GM19328 (cell line): ENCODE measurements at regions not wholly inside any gene's neighbourhood (a gene's known extent, or its start where the extent isn't known, plus 50 kb on each side); places are given as distances from the start of the nearest gene placed in this dataset.
"Not testable (repeated sequence)": the region's sequence is repeated elsewhere in the genome, so short reads cannot be mapped to it uniquely, and the experiment has no call there.

Experiments used
- ATAC-seq: cut with Tn5 transposase; IDR thresholded peaks from one replicate; pipeline ENCODE4 v1.9.1; 2021; ENCODE audit warnings: mild to moderate bottlenecking, moderate library complexity; ENCODE audit not compliant: unreplicated experiment

DNA sequence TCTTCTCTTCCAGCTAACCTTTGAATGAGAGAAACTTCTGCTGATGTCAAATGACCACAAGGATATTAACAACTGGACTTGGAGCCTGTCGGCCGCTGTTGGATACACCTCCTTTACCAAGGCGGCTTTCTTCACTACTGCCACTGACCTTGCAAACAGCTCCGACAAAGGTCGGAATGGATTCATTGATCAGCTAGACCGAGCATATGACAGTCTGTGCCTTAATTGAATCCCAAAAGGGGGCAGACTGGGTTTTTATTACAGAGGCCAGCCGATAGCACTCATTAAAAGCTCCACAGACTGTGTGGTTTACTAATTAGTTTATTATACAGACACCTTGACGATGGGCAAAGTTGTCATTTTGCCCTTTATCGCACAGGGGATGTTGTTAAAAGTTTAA, 394.5 kb downstream of the RERGL start:
- ATAC-seq: no peak

DNA sequence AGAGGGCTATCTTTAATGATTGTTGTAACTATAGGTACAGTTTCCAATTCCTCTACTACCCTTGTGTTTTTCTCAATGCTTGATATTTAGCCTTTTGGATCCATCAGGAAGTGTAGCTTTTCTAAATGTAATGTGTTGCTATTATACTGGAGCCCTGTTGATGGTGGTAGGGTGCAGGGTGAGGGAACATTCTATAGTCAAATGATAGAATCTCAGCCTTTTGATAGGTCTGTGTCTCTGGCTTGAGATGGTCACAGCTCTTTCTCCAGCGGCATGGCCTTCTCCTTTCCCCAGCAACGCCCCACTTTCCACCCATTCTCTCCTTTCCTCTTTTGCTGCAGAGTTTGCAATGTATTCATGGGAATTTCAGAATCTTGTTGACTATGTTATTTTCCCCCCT, 398.6 kb downstream of the RERGL start:
- no peak for ATAC-seq

- ATAC-seq: no peak
These were observed 409.8 kb downstream of the RERGL start for GRCh38 chr12:17680220-17680619.

DNA sequence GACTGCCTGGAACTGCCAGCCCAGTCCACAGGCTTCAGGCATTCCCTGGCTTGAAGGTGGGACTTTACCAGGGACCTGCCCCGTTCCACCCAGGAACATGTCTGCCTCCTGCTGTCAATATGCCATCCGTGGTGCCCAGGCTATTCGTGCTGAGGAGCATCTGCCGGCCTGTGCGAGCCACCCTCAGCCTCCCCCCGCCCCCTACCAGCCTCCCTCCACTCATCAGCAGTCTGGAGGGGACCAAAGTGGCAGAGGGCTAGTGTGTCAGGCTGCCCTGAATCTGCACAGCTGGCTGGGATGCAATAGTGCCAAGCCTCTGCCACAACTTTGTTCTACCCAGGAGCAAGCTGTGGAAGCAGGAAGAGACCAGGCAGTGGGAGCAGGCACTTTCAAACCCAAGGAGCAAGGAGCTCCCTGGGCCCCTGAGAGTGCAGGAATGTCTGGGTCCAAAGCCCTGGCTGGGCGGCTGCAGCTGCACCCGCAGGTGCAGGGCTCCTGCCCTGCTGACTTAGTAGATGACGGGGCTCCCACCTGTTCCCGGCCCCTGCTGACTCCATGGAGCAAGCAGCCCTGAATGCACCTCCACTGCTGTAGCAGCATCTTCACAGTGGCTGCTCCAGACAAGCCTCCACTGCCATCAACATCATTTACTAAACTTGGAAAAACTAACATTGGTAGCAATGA, 423.2 kb downstream of the RERGL start:
- ATAC-seq: no peak

DNA sequence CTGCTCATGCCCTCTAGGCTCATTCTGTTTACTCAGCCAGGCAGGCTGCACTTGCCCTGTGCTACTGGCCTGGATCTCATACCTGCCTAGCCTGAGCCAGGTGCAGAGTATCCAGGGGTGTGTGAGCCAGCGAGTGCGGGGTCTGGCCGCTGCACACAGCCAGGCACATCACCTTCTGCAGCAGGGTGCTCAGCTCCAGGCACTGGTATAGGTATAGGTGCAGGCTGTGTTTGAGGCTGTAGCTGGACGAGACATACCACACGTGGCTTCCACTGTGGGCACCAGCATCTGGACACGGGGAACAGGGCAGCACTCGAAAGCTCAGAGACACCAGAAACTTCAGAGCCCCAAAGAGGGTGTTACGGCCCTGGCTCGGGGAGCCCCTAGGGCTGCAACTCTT, 424.2 kb downstream of the RERGL start:
- no peak for ATAC-seq

DNA sequence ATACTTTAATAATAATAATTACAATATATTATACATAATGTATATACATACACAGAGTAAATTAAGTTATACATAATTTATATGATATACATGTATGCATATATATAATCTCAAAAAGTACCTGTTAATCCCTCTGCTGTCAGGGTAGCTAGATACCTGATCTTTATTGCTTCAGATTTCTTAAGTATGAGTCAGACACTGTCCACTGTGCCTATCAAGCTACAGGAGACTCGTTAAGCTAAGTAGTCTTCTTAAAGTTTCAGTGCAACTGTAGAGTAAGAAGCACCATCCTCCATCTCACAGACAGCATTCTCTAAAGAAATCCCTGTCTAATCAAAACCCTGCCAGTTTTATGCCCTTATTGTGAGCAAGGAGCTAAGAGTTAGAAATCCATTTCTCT, 428.7 kb downstream of the RERGL start:
- no peak for ATAC-seq

- no peak for ATAC-seq
These were observed 437.6 kb downstream of the RERGL start for GRCh38 chr12:17652436-17652835.

DNA sequence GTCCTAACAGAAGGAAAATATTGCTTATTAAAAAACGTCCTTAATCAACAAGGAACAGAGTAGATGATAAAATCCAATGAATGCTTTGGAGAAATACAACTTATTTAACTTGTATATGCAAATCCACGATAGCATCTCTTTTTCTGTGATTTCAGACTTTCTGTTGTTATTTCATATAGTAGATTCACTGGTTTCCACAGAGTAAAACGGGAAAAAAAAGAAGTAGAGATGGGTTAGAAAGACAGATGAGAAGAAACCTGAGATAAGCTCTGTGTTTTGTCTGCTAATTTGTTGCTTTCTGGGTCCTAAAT, 447.7 kb downstream of the RERGL start:
- ATAC-seq: no peak

DNA sequence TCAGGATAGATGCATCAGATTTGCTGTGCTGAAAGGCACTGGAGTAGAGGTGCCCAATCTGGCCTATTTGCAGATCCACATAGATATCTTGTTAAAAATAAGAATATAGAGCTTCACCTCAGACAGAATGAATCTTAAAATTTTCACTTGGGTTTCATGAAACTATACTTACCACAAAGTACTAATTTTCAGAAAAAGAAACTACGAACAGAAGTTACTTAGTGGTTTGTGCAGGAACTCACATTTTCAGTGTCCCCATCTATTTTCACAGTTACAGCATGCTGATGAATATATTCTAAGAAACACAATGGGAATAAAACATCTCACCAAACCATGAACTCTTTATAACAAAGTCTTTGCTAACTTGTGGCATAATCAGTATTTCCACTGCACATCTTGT, 449.4 kb downstream of the RERGL start:
- no peak for ATAC-seq

GRCh38 chr12:17618831-17619230, 471.2 kb downstream of the RERGL start:
- ATAC-seq: no peak

DNA sequence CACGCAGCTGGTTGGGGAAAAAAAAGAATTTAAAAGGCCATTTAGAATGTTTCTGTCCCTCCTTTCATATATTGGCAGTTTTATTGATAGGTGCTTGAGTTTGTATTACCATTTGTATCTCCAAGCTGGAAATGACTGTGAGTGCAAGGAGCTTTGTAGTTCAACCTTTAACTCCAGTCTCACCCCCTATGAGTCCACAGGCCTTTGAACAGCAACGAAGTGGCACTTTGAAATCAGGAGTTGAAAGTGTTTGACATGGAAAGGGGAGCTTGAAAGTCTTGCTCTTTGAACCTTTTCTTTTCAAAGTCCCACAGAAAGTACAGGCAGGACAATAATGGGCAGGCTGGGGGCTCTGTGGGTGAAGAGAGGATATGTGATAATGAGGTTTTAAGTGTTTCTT, 480.3 kb downstream of the RERGL start:
- no peak for ATAC-seq

DNA sequence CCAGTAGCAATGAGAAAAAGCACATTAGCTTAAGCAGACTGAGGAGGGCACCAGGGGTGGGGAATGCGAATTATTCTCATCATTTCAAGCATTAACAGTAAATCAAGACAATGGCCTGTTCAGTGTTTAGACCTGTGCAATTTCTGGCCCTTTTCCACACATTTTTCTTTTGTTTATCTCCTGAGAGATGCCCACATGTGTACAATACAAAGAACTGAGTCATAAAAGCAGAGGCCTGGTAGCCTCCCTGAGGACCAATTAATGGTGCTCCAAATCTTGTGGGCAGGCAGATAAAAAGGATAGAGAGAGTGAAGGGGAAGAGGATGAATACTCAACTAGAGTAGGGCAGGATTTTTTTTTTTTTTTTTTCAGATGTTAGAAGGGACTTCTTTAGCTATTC, 480.8 kb downstream of the RERGL start:
- ATAC-seq: no peak

DNA sequence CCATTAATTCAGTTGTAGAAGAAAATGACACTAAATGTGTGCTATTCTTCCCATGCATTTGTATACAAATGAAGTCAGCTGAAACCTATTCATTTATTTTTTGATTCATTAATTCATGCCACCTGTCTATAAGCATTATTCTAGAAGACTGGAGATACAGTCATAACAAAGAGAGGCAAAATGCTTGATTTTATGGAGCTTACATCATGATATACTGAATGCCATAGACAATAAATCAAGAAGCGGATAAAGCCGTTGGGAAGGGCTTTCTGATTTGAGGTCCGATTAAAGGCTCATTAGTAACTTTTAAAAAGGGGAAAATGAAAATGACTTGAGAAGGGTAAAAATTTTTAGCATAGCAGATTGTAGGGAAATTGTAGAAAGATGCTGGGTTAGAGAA, 494.9 kb downstream of the RERGL start:
- ATAC-seq: no peak

- ATAC-seq: no peak
These were observed 496.1 kb downstream of the RERGL start for GRCh38 chr12:17593715-17594406.

GRCh38 chr12:17592472-17592871, 497.5 kb downstream of the RERGL start:
- ATAC-seq: no peak

- ATAC-seq: no peak
These were observed 498.9 kb downstream of the RERGL start for GRCh38 chr12:17591005-17591681.

DNA sequence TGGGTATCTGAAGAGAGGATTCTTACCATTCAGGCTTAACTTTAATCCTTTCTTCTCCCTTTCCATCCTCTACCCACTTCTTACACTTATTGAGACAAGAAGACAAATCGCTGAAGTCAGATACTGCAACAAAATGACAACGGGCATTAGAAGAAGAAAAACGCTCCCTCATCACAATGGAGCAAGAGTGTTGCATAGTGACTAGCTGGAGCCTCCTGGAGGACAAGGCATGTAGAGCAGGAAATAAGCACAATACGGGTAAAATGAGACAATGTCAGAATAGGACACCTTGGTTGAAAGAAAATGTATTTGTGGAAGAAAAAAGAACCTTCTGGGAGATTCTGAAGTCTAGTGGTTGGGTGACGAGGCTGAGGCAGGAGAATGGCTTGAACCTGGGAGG, 501.0 kb downstream of the RERGL start:
- ATAC-seq: no peak

DNA sequence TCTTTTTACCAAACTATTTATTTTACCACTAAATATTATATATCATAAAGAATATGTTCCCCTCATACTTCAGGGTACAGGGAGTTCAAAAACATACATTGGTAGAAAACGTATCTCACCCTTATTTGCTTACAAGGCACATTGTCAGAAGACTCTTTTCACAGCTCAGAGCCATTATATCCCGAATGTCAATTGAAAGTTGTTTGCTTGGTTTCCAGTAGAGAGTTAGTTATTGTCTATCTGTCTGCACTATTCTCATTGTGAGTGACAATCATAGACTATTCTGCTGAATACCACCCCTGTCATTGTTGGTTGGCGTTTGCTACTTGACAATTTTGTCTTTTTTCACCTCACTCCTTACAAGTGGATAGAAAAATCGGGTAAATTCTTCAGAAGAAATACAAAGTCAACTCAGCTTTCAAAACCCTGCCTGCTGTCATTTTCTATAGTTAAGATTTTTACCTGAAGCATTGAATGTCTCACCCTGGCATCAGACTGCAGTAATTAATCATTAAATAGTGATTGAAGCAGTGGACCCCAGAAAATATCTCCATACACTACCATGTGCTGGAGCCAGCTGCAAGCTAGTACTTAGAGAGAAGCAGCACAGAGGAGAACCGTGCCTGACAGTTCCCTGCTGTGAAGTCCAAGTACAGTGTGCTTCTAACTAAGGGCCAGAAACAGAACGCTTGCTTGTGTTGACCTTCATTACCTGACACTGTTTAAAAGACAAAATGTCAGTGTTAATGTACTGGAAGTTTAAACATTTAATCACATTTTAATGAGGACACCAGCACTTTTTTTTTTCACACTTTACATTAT, 510.6 kb downstream of the RERGL start:
- no peak for ATAC-seq

GRCh38 chr12:17577405-17577804, 512.6 kb downstream of the RERGL start:
- no peak for ATAC-seq

DNA sequence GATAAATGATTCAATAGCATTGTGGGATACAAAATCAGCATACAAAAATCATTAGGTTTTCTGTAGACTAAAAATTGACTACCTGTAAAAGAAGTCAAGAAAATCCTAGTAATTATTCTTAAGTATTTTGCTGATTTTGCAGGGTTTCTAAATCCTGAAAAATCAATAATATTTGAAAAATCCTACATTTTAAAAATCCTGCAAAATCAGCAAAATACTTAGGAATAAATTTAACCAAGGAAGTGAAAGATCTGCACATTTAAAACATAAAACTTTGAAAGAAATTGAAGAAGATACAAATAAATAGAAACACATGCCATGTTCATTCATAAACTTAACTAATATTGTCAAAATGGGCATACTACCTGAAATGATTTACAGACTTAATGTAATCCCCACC, 517.7 kb downstream of the RERGL start:
- no peak for ATAC-seq

DNA sequence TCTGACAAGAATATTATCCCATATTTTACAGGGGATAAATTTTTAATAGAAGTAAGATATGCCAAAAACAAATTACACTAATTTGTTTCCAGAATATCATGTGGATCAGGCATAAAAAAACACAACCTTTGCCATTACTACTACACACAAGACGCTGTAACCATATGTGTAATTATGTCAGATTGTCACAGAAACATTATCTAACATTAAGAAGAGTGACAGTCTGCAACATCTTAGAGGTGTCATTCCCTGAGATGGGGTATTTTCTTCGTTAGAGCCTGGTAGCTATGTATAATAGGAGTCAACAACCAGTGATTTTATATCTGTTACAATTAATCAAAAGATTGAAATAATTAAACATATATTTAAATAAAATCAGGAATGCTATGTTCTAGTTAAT, 518.9 kb downstream of the RERGL start:
- ATAC-seq: no peak

DNA sequence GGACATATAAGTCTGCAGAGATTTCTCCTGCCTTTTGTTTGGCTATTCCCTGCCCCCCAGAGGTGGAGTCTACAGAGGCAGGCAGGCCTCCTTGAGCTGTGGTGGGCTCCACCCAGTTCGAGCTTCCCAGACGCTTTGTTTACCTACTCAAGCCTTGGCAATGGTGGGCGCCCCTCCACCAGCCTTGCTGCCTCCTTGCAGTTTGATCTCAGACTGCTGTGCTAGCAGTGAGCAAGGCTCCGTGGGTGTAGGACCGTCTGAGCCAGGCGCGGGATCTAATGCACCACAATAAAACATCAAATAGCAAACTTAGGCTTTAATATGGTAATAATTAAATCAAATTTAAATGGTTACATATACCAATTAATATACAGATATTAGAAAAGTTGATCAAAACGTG, 525.4 kb downstream of the RERGL start:
- ATAC-seq: not testable (repeated sequence)
